ENCODE measurements at regions not wholly inside any gene's neighbourhood (a gene's known extent, or its start where the extent isn't known, plus 50 kb on each side); places are given as distances from the start of the nearest gene placed in this dataset.

- Histone ChIP-seq H3K4me1 (ENCODE audit: control insufficient read depth, insufficient read depth, low read length) (no peaks in the 10 kb centered on the region), H3K27me3 (ENCODE audit: control insufficient read depth, insufficient read depth, low read length) (no peaks in the 10 kb centered on the region), H3K4me3 (ENCODE audit: low read depth in 2 of 2, low read length in 2 of 2) (no peak overlapping the region), H3K36me3 (ENCODE audit: control insufficient read depth, insufficient read depth, low read length) (no peaks in the 10 kb centered on the region), H3K27ac (ENCODE audit: low read length) (no peak overlapping the region), H3K9me3 (ENCODE audit: control insufficient read depth, insufficient read depth, low read depth, low read length) (no peaks in the 10 kb centered on the region)
- no peak for DNase-seq (ENCODE audit: low read depth, low spot score)
- ChIA-PET POLR2A (no interaction called here), CTCF (no interaction called here)
- no TSS peak for BruUV-seq (replicated peaks)
- no peak for ATAC-seq
- no peak for TF ChIP-seq TCF7L2 (IDR thresholded peaks at IDR 0.05; ENCODE audit: low read depth, low read length)
- in situ Hi-C loops (cut with HindIII; ENCODE audit: low pct_unique_long_range_greater_than_20kb, low sequenced_read_pairs): no loop called here
- intact Hi-C loops (cut with micrococcal nuclease; ENCODE audit: unreplicated experiment): no loop called here
Observed at GRCh38 chr3:80018375-80018774, 250.6 kb upstream of the ROBO1 start.

- in situ Hi-C loops (cut with HindIII; ENCODE audit: low pct_unique_long_range_greater_than_20kb, low sequenced_read_pairs) (no loop called here), intact Hi-C loops (cut with micrococcal nuclease; ENCODE audit: unreplicated experiment) (no loop called here)
- BruUV-seq (replicated peaks): no TSS peak
- Histone ChIP-seq H3K9me3 (ENCODE audit: control insufficient read depth, insufficient read depth, low read depth, low read length) (no peaks in the 10 kb centered on the region), H3K27me3 (ENCODE audit: control insufficient read depth, insufficient read depth, low read length) (no peaks in the 10 kb centered on the region), H3K36me3 (ENCODE audit: control insufficient read depth, insufficient read depth, low read length) (no peaks in the 10 kb centered on the region), H3K4me1 (ENCODE audit: control insufficient read depth, insufficient read depth, low read length) (no peaks in the 10 kb centered on the region), H3K4me3 (ENCODE audit: low read depth in 2 of 2, low read length in 2 of 2) (no peak overlapping the region), H3K27ac (ENCODE audit: low read length) (no peak overlapping the region)
- ATAC-seq (no peak), DNase-seq (ENCODE audit: low read depth, low spot score) (no peak)
- TF ChIP-seq TCF7L2 (IDR thresholded peaks at IDR 0.05; ENCODE audit: low read depth, low read length) (no peak), CTCF (IDR thresholded peaks at IDR 0.05) (no peak), REST (IDR thresholded peaks at IDR 0.05; ENCODE audit: insufficient read depth in 1 of 2, low read depth in 2 of 2, low read length in 1 of 2) (no peak), SIN3A (IDR thresholded peaks at IDR 0.05; ENCODE audit: borderline replicate concordance, insufficient read depth, low read depth, low read length) (no peak)
- POLR2A ChIA-PET: interaction anchor here (0.6 kb wide), 1 partner anchor 13 kb away, joined by 9 read pairs; no protein-coding TSS in a partner anchor
- CTCF ChIA-PET: no interaction called here
Observed at GRCh38 chr3:80017369-80017768, 249.6 kb upstream of the ROBO1 start.

GRCh38 chr3:80014576-80014975 lies 246.8 kb upstream of the ROBO1 start:
- TF ChIP-seq REST (IDR thresholded peaks at IDR 0.05; ENCODE audit: insufficient read depth in 1 of 2, low read depth in 2 of 2, low read length in 1 of 2) (no peak), SIN3A (IDR thresholded peaks at IDR 0.05; ENCODE audit: borderline replicate concordance, insufficient read depth, low read depth, low read length) (no peak), TCF7L2 (IDR thresholded peaks at IDR 0.05; ENCODE audit: low read depth, low read length) (no peak), POLR2AphosphoS5 (IDR thresholded peaks at IDR 0.05; ENCODE audit: low read depth, low read length) (no peak), CTCF (IDR thresholded peaks at IDR 0.05) (no peak)
- no TSS peak for BruUV-seq (replicated peaks)
- in situ Hi-C loops (cut with HindIII; ENCODE audit: low pct_unique_long_range_greater_than_20kb, low sequenced_read_pairs) (no loop called here), intact Hi-C loops (cut with micrococcal nuclease; ENCODE audit: unreplicated experiment) (no loop called here)
- Histone ChIP-seq H3K4me3 (ENCODE audit: low read depth in 2 of 2, low read length in 2 of 2) (no peak overlapping the region), H3K36me3 (ENCODE audit: control insufficient read depth, insufficient read depth, low read length) (no peaks in the 10 kb centered on the region), H3K9me3 (ENCODE audit: control insufficient read depth, insufficient read depth, low read depth, low read length) (no peaks in the 10 kb centered on the region), H3K4me1 (ENCODE audit: control insufficient read depth, insufficient read depth, low read length) (no peaks in the 10 kb centered on the region), H3K27me3 (ENCODE audit: control insufficient read depth, insufficient read depth, low read length) (no peaks in the 10 kb centered on the region), H3K27ac (ENCODE audit: low read length) (no peak overlapping the region)
- POLR2A ChIA-PET: no interaction called here
- ATAC-seq (no peak), DNase-seq (ENCODE audit: low read depth, low spot score) (no peak)
- CTCF ChIA-PET: no interaction called here

Measured in Panc1 (cell line).